ENCODE measurements at regions not wholly inside any gene's neighbourhood (a gene's known extent, or its start where the extent isn't known, plus 50 kb on each side); places are given as distances from the start of the nearest gene placed in this dataset.
"Not testable (repeated sequence)": the region's sequence is repeated elsewhere in the genome, so short reads cannot be mapped to it uniquely, and the experiment has no call there.

DNA sequence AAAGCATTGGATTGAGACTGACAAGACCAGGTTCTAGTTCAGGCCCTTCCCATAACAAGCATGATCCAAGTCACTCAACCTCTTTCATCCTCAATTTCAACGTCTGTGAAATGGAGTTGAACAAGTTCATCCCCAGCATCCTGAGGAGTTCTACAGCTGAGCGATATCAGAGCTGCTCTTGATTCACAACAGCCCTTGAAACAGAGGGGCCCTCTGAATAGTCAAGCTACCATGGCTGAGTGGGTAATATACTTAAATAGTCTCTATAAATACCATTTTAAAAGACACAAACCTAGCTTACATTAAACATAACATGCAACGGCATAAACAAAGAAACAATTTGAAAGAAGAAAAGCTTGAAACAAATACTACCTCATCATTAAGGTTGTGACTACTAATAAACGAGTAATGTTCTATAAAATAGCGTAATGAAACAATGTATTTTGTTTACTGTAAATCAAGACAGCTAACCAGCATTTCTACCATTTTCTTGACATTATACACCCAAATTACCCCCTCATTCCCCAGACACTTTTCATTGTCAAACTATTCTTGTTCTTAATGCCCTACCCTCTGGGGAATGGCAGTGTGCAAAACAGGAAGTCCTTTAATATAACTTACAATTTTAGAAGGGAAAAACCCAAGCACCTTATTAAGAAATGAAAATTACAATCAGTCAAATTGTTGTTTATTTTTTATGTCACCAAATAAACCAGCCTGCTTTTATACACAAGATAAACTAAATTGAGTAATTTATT is 202.3 kb downstream of the PARM1 start:
- TF ChIP-seq L3MBTL2 (conservative IDR thresholded peaks at IDR 0.05) (no peak), CTBP1 (IDR thresholded peaks at IDR 0.05; ENCODE audit: borderline replicate concordance) (no peak), TARDBP (IDR thresholded peaks at IDR 0.05) (no peak), LEF1 (IDR thresholded peaks at IDR 0.05; ENCODE audit: borderline replicate concordance) (no peak), ARNT (IDR thresholded peaks at IDR 0.05) (no peak), FOXK2 (IDR thresholded peaks at IDR 0.05) (no peak), FOXA1 (IDR thresholded peaks at IDR 0.05) (no peak)
- CTCF ChIA-PET = no interaction called here
- POLR2A ChIA-PET = no interaction called here
- DNase-seq (ENCODE audit: extremely low spot score) = no peak

- POLR2A ChIA-PET; DNase-seq (ENCODE audit: extremely low spot score); CTCF ChIA-PET: not testable (repeated sequence)
Measured at GRCh38 chr4:75126870-75127269, 194.0 kb downstream of the PARM1 start.

DNA sequence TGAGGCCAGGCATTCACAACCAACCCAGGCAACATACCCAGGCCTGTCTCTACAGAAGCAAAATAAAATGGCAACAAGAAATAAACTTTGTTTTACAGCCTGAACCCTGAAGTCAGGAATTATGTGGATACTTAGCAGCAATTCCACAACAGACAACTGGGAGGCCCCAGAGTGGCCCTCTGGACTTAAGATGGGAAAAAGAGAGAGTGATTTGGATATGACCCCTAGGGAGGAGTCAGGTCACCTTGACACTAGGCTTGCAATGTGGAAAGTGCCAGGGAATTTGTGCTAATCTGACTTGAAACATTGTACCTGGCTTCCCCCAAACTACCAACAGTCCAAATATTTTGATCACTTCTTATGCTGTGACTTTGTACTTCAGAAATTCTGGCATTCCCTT is 193.1 kb downstream of the PARM1 start:
- POLR2A ChIA-PET = no interaction called here
- CTCF ChIA-PET = no interaction called here
- TF ChIP-seq SP1 (IDR thresholded peaks at IDR 0.05) (no peak), TARDBP (IDR thresholded peaks at IDR 0.05) (no peak), CTBP1 (IDR thresholded peaks at IDR 0.05; ENCODE audit: borderline replicate concordance) (no peak), SUZ12 (IDR thresholded peaks at IDR 0.05) (no peak), ARNT (IDR thresholded peaks at IDR 0.05) (no peak), FOXK2 (IDR thresholded peaks at IDR 0.05) (no peak), NFRKB (IDR thresholded peaks at IDR 0.05) (no peak), ZNF384 (IDR thresholded peaks at IDR 0.05) (no peak), HDGF (IDR thresholded peaks at IDR 0.05; ENCODE audit: borderline replicate concordance) (no peak), BHLHE40 (IDR thresholded peaks at IDR 0.05; ENCODE audit: borderline replicate concordance) (no peak)
- no peak for DNase-seq (ENCODE audit: extremely low spot score)

DNA sequence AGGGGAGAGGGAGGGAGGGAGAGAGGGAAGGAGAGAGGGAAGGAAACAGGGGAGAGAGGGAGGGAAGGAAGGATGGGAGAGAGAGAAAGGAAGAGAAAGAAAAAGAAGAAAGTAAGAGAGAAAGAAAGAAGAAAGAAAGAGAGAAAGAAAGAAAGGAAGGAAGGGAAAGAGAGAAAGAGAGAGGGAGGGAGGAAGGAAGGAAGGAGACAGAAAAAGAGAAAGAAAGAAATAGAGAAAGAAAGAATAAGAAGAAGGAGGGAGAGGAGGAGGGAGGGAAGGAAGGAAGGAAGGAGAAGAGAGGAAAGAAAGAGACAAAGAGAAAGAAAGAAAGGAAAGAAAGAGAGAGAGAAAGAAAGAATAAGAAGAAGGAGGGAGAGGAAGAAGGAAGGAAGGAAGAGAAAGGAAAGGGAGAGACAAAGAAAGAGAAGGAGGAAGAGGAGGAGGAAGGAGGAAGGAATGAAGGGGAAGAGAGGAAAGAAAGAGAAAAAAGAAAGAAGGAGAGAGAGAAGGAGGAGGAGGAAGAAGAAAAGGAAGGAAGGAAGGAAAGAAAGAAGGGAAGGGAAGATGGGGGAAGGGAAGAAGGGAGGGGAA is 189.6 kb downstream of the PARM1 start:
- no peak for TF ChIP-seq ZNF384 (IDR thresholded peaks at IDR 0.05)
- no peak for TF ChIP-seq ELF4 (IDR thresholded peaks at IDR 0.05)
- TF ChIP-seq FOXM1 (IDR thresholded peaks at IDR 0.05; ENCODE audit: borderline replicate concordance) = no peak
- no peak for TF ChIP-seq LEF1 (IDR thresholded peaks at IDR 0.05; ENCODE audit: borderline replicate concordance)
- no peak for TF ChIP-seq CTBP1 (IDR thresholded peaks at IDR 0.05; ENCODE audit: borderline replicate concordance)
- no peak for TF ChIP-seq BHLHE40 (IDR thresholded peaks at IDR 0.05; ENCODE audit: borderline replicate concordance)
- TF ChIP-seq, protein P1, sequence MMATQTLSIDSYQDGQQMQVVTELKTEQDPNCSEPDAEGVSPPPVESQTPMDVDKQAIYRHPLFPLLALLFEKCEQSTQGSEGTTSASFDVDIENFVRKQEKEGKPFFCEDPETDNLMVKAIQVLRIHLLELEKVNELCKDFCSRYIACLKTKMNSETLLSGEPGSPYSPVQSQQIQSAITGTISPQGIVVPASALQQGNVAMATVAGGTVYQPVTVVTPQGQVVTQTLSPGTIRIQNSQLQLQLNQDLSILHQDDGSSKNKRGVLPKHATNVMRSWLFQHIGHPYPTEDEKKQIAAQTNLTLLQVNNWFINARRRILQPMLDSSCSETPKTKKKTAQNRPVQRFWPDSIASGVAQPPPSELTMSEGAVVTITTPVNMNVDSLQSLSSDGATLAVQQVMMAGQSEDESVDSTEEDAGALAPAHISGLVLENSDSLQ (IDR thresholded peaks at IDR 0.05) = no peak
- ChIA-PET POLR2A (no interaction called here), CTCF (no interaction called here)
- DNase-seq (ENCODE audit: extremely low spot score) = no peak

- CTCF ChIA-PET = no interaction called here
Measured at GRCh38 chr4:75118739-75119138, 185.8 kb downstream of the PARM1 start.

DNA sequence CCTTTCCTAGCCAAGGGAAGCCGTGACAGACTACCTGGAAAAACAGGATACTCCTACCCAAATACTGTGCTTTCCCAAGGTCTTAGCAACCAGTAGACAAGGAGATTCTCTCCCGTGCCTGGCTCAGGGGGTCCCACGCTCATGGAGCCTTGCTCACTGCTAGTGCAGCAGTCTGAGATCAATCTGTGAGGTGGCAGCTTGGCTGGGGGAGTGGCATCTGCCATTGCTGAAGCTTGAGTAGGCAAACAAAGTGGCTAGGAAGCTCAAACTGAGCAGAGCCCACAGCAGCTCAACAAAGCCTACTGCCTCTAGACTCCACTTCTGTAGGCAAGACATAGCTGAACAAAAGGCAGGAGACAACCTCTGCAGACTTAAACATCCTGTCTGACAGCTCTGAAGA is 177.1 kb downstream of the PARM1 start:
- ChIA-PET POLR2A (no interaction called here), CTCF (no interaction called here)
- DNase-seq (ENCODE audit: extremely low spot score) = no peak
- no peak for TF ChIP-seq NFRKB (IDR thresholded peaks at IDR 0.05)
- no peak for TF ChIP-seq FOXK2 (IDR thresholded peaks at IDR 0.05)
- no peak for TF ChIP-seq ARNT (IDR thresholded peaks at IDR 0.05)
- no peak for TF ChIP-seq ZNF384 (IDR thresholded peaks at IDR 0.05)
- no peak for TF ChIP-seq ELF4 (IDR thresholded peaks at IDR 0.05)
- TF ChIP-seq, protein P1 (IDR thresholded peaks at IDR 0.05) = no peak
- no peak for TF ChIP-seq FOXM1 (IDR thresholded peaks at IDR 0.05; ENCODE audit: borderline replicate concordance)
- TF ChIP-seq LEF1 (IDR thresholded peaks at IDR 0.05; ENCODE audit: borderline replicate concordance) = no peak
- no peak for TF ChIP-seq FOXA1 (IDR thresholded peaks at IDR 0.05)
- no peak for TF ChIP-seq SUZ12 (IDR thresholded peaks at IDR 0.05)
- TF ChIP-seq BHLHE40 (IDR thresholded peaks at IDR 0.05; ENCODE audit: borderline replicate concordance) = no peak
- TF ChIP-seq CTBP1 (IDR thresholded peaks at IDR 0.05; ENCODE audit: borderline replicate concordance) = no peak
- TF ChIP-seq L3MBTL2 (conservative IDR thresholded peaks at IDR 0.05) = no peak
- no peak for TF ChIP-seq HDGF (IDR thresholded peaks at IDR 0.05; ENCODE audit: borderline replicate concordance)
- TF ChIP-seq TARDBP (IDR thresholded peaks at IDR 0.05) = no peak
- TF ChIP-seq SP1 (IDR thresholded peaks at IDR 0.05) = no peak

More at GRCh38 chr4:75118739-75119138, 185.8 kb downstream of the PARM1 start:
- no peak for DNase-seq (ENCODE audit: extremely low spot score)
- POLR2A ChIA-PET = no interaction called here
- TF ChIP-seq FOXM1 (IDR thresholded peaks at IDR 0.05; ENCODE audit: borderline replicate concordance) = no peak
- TF ChIP-seq SP1 (IDR thresholded peaks at IDR 0.05) = no peak
- TF ChIP-seq NFRKB (IDR thresholded peaks at IDR 0.05) = no peak
- no peak for TF ChIP-seq CTBP1 (IDR thresholded peaks at IDR 0.05; ENCODE audit: borderline replicate concordance)
- TF ChIP-seq HDGF (IDR thresholded peaks at IDR 0.05; ENCODE audit: borderline replicate concordance) = no peak

DNA sequence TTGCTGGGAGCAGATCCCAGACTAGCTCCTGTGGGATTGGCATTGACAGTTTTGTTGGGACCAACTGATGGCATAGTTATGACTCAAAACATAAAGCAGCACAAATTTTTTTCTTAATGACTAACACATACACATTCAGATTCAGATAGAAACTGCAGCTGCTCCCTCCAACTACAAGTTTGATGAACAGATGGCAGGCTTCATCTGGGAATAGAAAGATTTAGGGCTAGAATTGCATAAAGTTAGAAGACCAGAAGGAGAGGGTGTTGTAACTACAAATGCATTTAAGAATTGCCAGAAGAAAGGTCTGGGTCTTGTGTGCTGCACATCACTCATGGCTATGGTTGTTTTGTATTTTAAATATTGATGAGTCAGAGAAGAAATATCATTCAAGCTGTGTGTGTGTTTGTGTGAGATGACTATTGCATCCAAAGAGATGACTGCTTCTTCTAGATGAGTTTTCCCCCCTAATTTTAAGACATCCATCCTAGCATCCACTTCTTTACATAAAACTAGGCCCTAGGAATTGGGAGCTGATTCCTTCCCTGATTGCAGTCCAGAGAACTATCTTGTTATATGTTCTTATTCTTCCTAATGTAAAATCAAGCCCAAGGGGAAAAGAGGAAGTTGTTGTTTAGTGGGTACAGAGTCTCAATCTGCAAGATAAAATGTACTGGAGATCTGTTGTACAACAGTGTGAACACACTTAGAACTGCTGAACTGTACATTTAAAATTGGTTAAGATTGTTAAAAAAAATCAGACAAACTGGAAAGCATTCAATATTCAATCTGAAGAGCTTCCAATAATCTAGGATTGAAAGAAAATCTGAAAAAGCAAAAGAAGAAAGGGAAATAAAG is 175.1 kb downstream of the PARM1 start:
- no peak for DNase-seq (ENCODE audit: extremely low spot score)
- POLR2A ChIA-PET = no interaction called here
- CTCF ChIA-PET = no interaction called here
- TF ChIP-seq TARDBP (IDR thresholded peaks at IDR 0.05) (no peak), FOXK2 (IDR thresholded peaks at IDR 0.05) (no peak), ARNT (IDR thresholded peaks at IDR 0.05) (no peak), FOXM1 (IDR thresholded peaks at IDR 0.05; ENCODE audit: borderline replicate concordance) (no peak), SP1 (IDR thresholded peaks at IDR 0.05) (no peak), FOXA1 (IDR thresholded peaks at IDR 0.05) (no peak), L3MBTL2 (conservative IDR thresholded peaks at IDR 0.05) (no peak), HDGF (IDR thresholded peaks at IDR 0.05; ENCODE audit: borderline replicate concordance) (no peak), NFRKB (IDR thresholded peaks at IDR 0.05) (no peak)
- TF ChIP-seq, protein P1 (IDR thresholded peaks at IDR 0.05) = no peak
